ENCODE measurements at regions not wholly inside any gene's neighbourhood (a gene's known extent, or its start where the extent isn't known, plus 50 kb on each side); places are given as distances from the start of the nearest gene placed in this dataset.

GRCh38 chr1:219463636-219464035 is 149.3 kb downstream of the ZC3H11B start:
- Histone ChIP-seq H3K4ac (replicated peaks; ENCODE audit: insufficient read length, low read depth, low read length) (no peak overlapping the region), H2BK20ac (ENCODE audit: low read length) (no peak overlapping the region), H3K56ac (replicated peaks; ENCODE audit: insufficient read length, low read depth, low read length) (no peak overlapping the region), H2BK120ac (replicated peaks; ENCODE audit: low read depth, low read length) (no peak overlapping the region), H3K36me3 (ENCODE audit: control insufficient read depth in 2 of 4, insufficient read depth in 4 of 4, low read length in 3 of 4) (no peaks in the 10 kb centered on the region), H3K4me3 (ENCODE audit: extremely low read depth in 1 of 4, insufficient read depth in 2 of 4, low read depth in 3 of 4, low read length in 4 of 4) (no peak overlapping the region), H3K79me2 (ENCODE audit: control insufficient read depth in 1 of 2, insufficient read depth in 2 of 2, low read length in 2 of 2) (no peaks in the 10 kb centered on the region), H3K4me1 (replicated peaks in 1 of 4; ENCODE audit: control insufficient read depth in 3 of 4, insufficient read depth in 4 of 4, low read length in 3 of 4) (no peaks in the 10 kb centered on the region), H3K9me3 (ENCODE audit: insufficient read depth in 2 of 2, low read depth in 1 of 2, low read length in 1 of 2) (no peaks in the 10 kb centered on the region), H2AFZ (ENCODE audit: low read length) (no peak overlapping the region), H4K91ac (replicated peaks; ENCODE audit: insufficient read length, low read length) (no peak overlapping the region), H3K18ac (ENCODE audit: extremely low read depth, low read length) (no peak overlapping the region), H3K14ac (ENCODE audit: insufficient read length) (no peak overlapping the region), H3K4me2 (ENCODE audit: insufficient read depth in 1 of 2, low read depth in 2 of 2, low read length in 2 of 2) (no peak overlapping the region), H2BK15ac (ENCODE audit: low read length) (no peak overlapping the region), H3K79me1 (ENCODE audit: low read depth, low read length) (no peaks in the 10 kb centered on the region), H2BK12ac (ENCODE audit: low read depth, low read length) (no peak overlapping the region), H4K20me1 (replicated peaks in 1 of 2; ENCODE audit: control insufficient read depth in 1 of 2, insufficient read depth in 2 of 2, low read length in 2 of 2) (no peaks in the 10 kb centered on the region), H3K23ac (ENCODE audit: insufficient read length) (no peak overlapping the region), H2BK5ac (ENCODE audit: low read depth, low read length) (no peak overlapping the region), H3K27ac (ENCODE audit: low read depth, low read length) (no peak overlapping the region), H3K27me3 (replicated peaks in 1 of 4; ENCODE audit: control insufficient read depth in 3 of 4, extremely low read depth in 1 of 4, insufficient read depth in 3 of 4, low read length in 3 of 4) (no peaks in the 10 kb centered on the region), H3K23me2 (ENCODE audit: low read depth, low read length) (no peaks in the 10 kb centered on the region), H2AK5ac (ENCODE audit: low read depth, low read length) (no peak overlapping the region), H4K5ac (ENCODE audit: insufficient read length, low read depth, low read length) (no peak overlapping the region), H3K9ac (replicated peaks in 1 of 4; ENCODE audit: extremely low read depth in 1 of 4, low read depth in 3 of 4, low read length in 3 of 4) (no peak overlapping the region), H4K8ac (ENCODE audit: extremely low read depth, insufficient read depth, low read length) (no peak overlapping the region)
- TF ChIP-seq SIRT6 (IDR thresholded peaks at IDR 0.05; ENCODE audit: low read length) (no peak), EZH2 (IDR thresholded peaks at IDR 0.05; ENCODE audit: low read depth, low read length, severe bottlenecking) (no peak), SRF (IDR thresholded peaks at IDR 0.05; ENCODE audit: low read depth, low read length) (no peak), FOSL1 (IDR thresholded peaks at IDR 0.05; ENCODE audit: insufficient read depth, low read depth, low read length) (no peak), BRCA1 (IDR thresholded peaks at IDR 0.05; ENCODE audit: low read depth, low read length) (no peak), SIN3A (conservative IDR thresholded peaks at IDR 0.05 in 1 of 2, IDR thresholded peaks at IDR 0.05 in 1 of 2; ENCODE audit: low read depth in 1 of 2, low read length in 2 of 2) (no peak), ASH2L (IDR thresholded peaks at IDR 0.05; ENCODE audit: low read length) (no peak), NRF1 (IDR thresholded peaks at IDR 0.05; ENCODE audit: low read depth, low read length) (no peak), CBX5 (IDR thresholded peaks at IDR 0.05; ENCODE audit: low read depth, low read length) (no peak), CHD1 (IDR thresholded peaks at IDR 0.05; ENCODE audit: low read depth, low read length) (no peak), SUZ12 (IDR thresholded peaks at IDR 0.05; ENCODE audit: low read length) (no peak), SP1 (IDR thresholded peaks at IDR 0.05; ENCODE audit: low read depth, low read length) (no peak), ZNF274 (IDR thresholded peaks at IDR 0.05; ENCODE audit: borderline replicate concordance, extremely low read depth, low read length) (no peak)
- TF ChIP-seq, protein P1, sequence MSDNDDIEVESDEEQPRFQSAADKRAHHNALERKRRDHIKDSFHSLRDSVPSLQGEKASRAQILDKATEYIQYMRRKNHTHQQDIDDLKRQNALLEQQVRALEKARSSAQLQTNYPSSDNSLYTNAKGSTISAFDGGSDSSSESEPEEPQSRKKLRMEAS (IDR thresholded peaks at IDR 0.05), result no peak
- CTCF ChIA-PET (ENCODE audit: partially characterized antibody), result interaction anchor here (0.6 kb wide), 1 partner anchor 72 kb away, joined by 4 read pairs; no protein-coding TSS in a partner anchor
- DNase-seq (ENCODE audit: low read depth in 1 of 2, low spot score in 2 of 2), result no peak
- 87% methylated on average over 4 of the region's 4 CpGs; no CpG with 5 or more reads in 1 of the 2 experiments for WGBS, 2 experiments (ENCODE audit: extremely low coverage in 1 of 2, insufficient coverage in 1 of 2, insufficient read length in 1 of 2, insufficient replicate concordance in 2 of 2, low coverage in 1 of 2, low lambda C conversion rate in 2 of 2, missing lambda C conversion rate in 1 of 2)
- POLR2A ChIA-PET (ENCODE audit: partially characterized antibody), result no interaction called here
- FAIRE-seq, result no peak
